H1 (cell line): ENCODE measurements at regions not wholly inside any gene's neighbourhood (a gene's known extent, or its start where the extent isn't known, plus 50 kb on each side); places are given as distances from the start of the nearest gene placed in this dataset.

Source experiments
- KDM4A ChIP-seq: IDR thresholded peaks from one replicate; pipeline ENCODE4 v1.7.1; 2012; ENCODE audit warnings: low read depth, mild to moderate bottlenecking, moderate library complexity, low read length, inconsistent platforms; ENCODE audit not compliant: severe bottlenecking
- TEAD4 ChIP-seq: IDR thresholded peaks from 2 replicates; pipeline ENCODE4 v1.6.1; 2012; ENCODE audit warnings: low read depth, low read length, inconsistent platforms, mixed read lengths

DNA sequence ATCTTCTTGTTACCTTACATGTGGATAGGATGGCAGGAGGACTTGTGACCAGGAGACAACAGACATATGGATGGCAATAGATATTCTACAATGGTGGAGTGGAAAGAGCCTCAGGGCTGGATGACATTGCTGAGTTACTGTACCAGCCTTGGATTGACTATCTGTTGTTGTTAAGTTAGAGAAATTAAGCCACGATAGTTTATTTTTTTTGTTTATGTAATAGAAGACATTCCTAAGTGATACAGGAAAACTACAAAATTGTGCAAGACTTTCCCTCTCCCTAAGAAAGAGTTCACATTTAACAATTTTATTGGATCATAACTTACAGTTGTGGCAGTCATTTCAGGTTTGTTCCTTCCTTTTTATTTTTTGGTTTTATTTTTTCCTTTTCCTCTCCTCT, 230.7 kb upstream of the CACNA2D1 start (continued):
- no peak for TF ChIP-seq TEAD4
- no peak for TF ChIP-seq KDM4A
